Anterior cingulate cortex (tissue), 58 donors: ENCODE measurements at regions not wholly inside any gene's neighbourhood (a gene's known extent, or its start where the extent isn't known, plus 50 kb on each side); places are given as distances from the start of the nearest gene placed in this dataset.
"Not testable (repeated sequence)": the region's sequence is repeated elsewhere in the genome, so short reads cannot be mapped to it uniquely, and the experiment has no call there.

Experiments
- DNase-seq, 58 donors: peaks; one replicate each; lab custom pipeline; 2025; lab: John Stamatoyannopoulos, UW

GRCh38 chr2:242040681-242041080 lies 171.2 kb downstream of the RTP5 start:
- DNase-seq, result no peak

GRCh38 chr2:242041816-242042215 lies 172.3 kb downstream of the RTP5 start:
- no peak for DNase-seq

- peak in 1 of 58 donors; percentile 47 for DNase-seq
Measured at GRCh38 chr2:242043538-242044312, 174.2 kb downstream of the RTP5 start.

GRCh38 chr2:242044313-242044590 lies 174.7 kb downstream of the RTP5 start:
- DNase-seq, result no peak

- not testable (repeated sequence) for DNase-seq
Measured at GRCh38 chr2:242045596-242046144, 176.1 kb downstream of the RTP5 start.

- DNase-seq, result no peak
Measured at GRCh38 chr2:242046206-242046826, 176.8 kb downstream of the RTP5 start.

- DNase-seq, result no peak
Measured at GRCh38 chr2:242047963-242048362, 178.4 kb downstream of the RTP5 start.

- no peak for DNase-seq
Measured at GRCh38 chr2:242048479-242048878, 178.9 kb downstream of the RTP5 start.

GRCh38 chr2:242049492-242049891 lies 180.0 kb downstream of the RTP5 start:
- not testable (repeated sequence) for DNase-seq

- no peak for DNase-seq
Measured at GRCh38 chr2:242051463-242051862, 181.9 kb downstream of the RTP5 start.

GRCh38 chr2:242052421-242052820 lies 182.9 kb downstream of the RTP5 start:
- DNase-seq, result no peak

GRCh38 chr2:242053921-242054320 lies 184.4 kb downstream of the RTP5 start:
- no peak for DNase-seq

- no peak for DNase-seq
Measured at GRCh38 chr2:242054406-242054805, 184.9 kb downstream of the RTP5 start.

- DNase-seq, result no peak
Measured at GRCh38 chr2:242054881-242055801, 185.6 kb downstream of the RTP5 start.

GRCh38 chr2:242056026-242056425 lies 186.5 kb downstream of the RTP5 start:
- no peak for DNase-seq

- DNase-seq, result no peak
Measured at GRCh38 chr2:242056785-242057184, 187.3 kb downstream of the RTP5 start.

GRCh38 chr2:242057379-242058040 lies 188.0 kb downstream of the RTP5 start:
- no peak for DNase-seq

- no peak for DNase-seq
Measured at GRCh38 chr2:242058116-242058680, 188.7 kb downstream of the RTP5 start.

- DNase-seq, result no peak
Measured at GRCh38 chr2:242059566-242059965, 190.0 kb downstream of the RTP5 start.

GRCh38 chr2:242060212-242060835 lies 190.8 kb downstream of the RTP5 start:
- DNase-seq, result peak in 1 of 58 donors; percentile 30
